CD4-positive, alpha-beta T cell (primary cell): ENCODE measurements at regions not wholly inside any gene's neighbourhood (a gene's known extent, or its start where the extent isn't known, plus 50 kb on each side); places are given as distances from the start of the nearest gene placed in this dataset.
"Not testable (repeated sequence)": the region's sequence is repeated elsewhere in the genome, so short reads cannot be mapped to it uniquely, and the experiment has no call there.

Experiments
- ATAC-seq: fragments of 200-7000 bp; cut with Tn5 transposase; one replicate; pipeline ENCODE4 v1.10.0; 2022; ENCODE audit warnings: mild to moderate bottlenecking; ENCODE audit not compliant: poor library complexity
- CTCF ChIA-PET: fragments of 350-600 bp; sonication (Branson Sonifier 250); formaldehyde crosslinking; loops from one replicate; lab custom pipeline; 2021; ENCODE audit warnings: antibody characterized with exemption, inconsistent platforms; lab: Charles Lee
- POLR2A ChIA-PET: fragments of 350-600 bp; sonication (Branson Sonifier 250); formaldehyde crosslinking; loops from one replicate; lab custom pipeline; 2021; ENCODE audit warnings: antibody characterized with exemption, inconsistent platforms; lab: Charles Lee
- DNase-seq, 14 experiments: peaks; one replicate each; pipeline ENCODE4 v3.0.0-alpha.2; 2013 to 2020; ENCODE audit warnings: mixed read lengths in 2 of 14
- H3K27ac ChIP-seq, 2 donors: one replicate each; pipeline versions ENCODE4 v1.5.1 to v1.7.0; 2013; ENCODE audit warnings: low read length in 2 of 2, low read depth in 1 of 2, mild to moderate bottlenecking in 1 of 2
- H3K27me3 ChIP-seq, 2 experiments: 1 replicate in 1 of 2; 2 replicates in 1 of 2; pipeline versions ENCODE4 v1.6.1 to v1.7.0; 2013; ENCODE audit warnings: low read length in 2 of 2, control low read depth in 1 of 2, mild to moderate bottlenecking in 1 of 2, moderate library complexity in 1 of 2; ENCODE audit not compliant: insufficient read depth in 2 of 2, control insufficient read depth in 1 of 2
- H3K36me3 ChIP-seq: one replicate; pipeline ENCODE4 v1.6.1; 2013; ENCODE audit warnings: low read length, control low read depth; ENCODE audit not compliant: insufficient read depth
- H3K4me1 ChIP-seq: one replicate; pipeline ENCODE4 v1.6.1; 2013; ENCODE audit warnings: low read length, control low read depth; ENCODE audit not compliant: insufficient read depth
- H3K4me3 ChIP-seq: one replicate; pipeline ENCODE4 v1.5.1; 2013; ENCODE audit warnings: mild to moderate bottlenecking, low read length, moderate library complexity
- H3K9me3 ChIP-seq, 2 experiments: 1 replicate in 1 of 2; 2 replicates in 1 of 2; pipeline versions ENCODE4 v1.6.1 to v1.7.0; 2013; ENCODE audit warnings: low read length in 2 of 2, mild to moderate bottlenecking in 2 of 2, control low read depth in 1 of 2, moderate library complexity in 1 of 2; ENCODE audit not compliant: control insufficient read depth in 1 of 2, insufficient read depth in 1 of 2
- H3K27ac Mint-ChIP-seq: one replicate; pipeline ENCODE4 v1.8.0; 2020; ENCODE audit warnings: mixed read lengths
- H3K27me3 Mint-ChIP-seq: one replicate; pipeline ENCODE4 v1.8.0; 2021; ENCODE audit warnings: mixed read lengths
- H3K36me3 Mint-ChIP-seq: one replicate; pipeline ENCODE4 v1.8.0; 2021; ENCODE audit warnings: low read depth, mixed read lengths
- H3K4me1 Mint-ChIP-seq: one replicate; pipeline ENCODE4 v1.8.0; 2021; ENCODE audit warnings: low read depth, mixed read lengths
- H3K4me3 Mint-ChIP-seq: one replicate; pipeline ENCODE4 v1.8.0; 2020; ENCODE audit warnings: mild to moderate bottlenecking, mixed read lengths
- H3K9me3 Mint-ChIP-seq: one replicate; pipeline ENCODE4 v1.8.0; 2020; ENCODE audit warnings: mixed read lengths
- CTCF ChIP-seq: fragments of 200-600 bp; IDR thresholded peaks from one replicate; pipeline ENCODE4 v1.8.0; 2022; ENCODE audit warnings: antibody characterized with exemption, mild to moderate bottlenecking
- intact Hi-C, 2 experiments: fragments of 100-400 bp; cut with DNase I in 1 of 2; cut with micrococcal nuclease in 1 of 2; formaldehyde crosslinking; loops; one replicate each; pipeline versions ENCODE4 v1.15.1 to v1.9.0; 2023 to 2025; cut with DNase I, micrococcal nuclease

GRCh38 chr9:124128568-124129166 is 117.1 kb downstream of the LHX2 start:
- Mint-ChIP-seq H3K36me3 (no peaks in the 10 kb centered on the region), H3K9me3 (no peaks in the 10 kb centered on the region), H3K4me3 (no peak overlapping the region), H3K27ac (no peak overlapping the region), H3K4me1 (no peaks in the 10 kb centered on the region), H3K27me3 (peaks cover 18% of the 10 kb centered on the region)
- H3K4me1 ChIP-seq: peaks cover 7% of the 10 kb centered on the region
- ATAC-seq (no peak), DNase-seq (no peak)
- H3K27ac ChIP-seq: no peak overlapping the region
- ChIA-PET CTCF (no interaction called here), POLR2A (no interaction called here)
- no peak for TF ChIP-seq CTCF
- no peak overlapping the region for H3K4me3 ChIP-seq
- H3K36me3 ChIP-seq: no peaks in the 10 kb centered on the region
- no peaks in the 10 kb centered on the region for H3K9me3 ChIP-seq
- H3K27me3 ChIP-seq: peaks cover 0 to 2% of the 10 kb centered on the region in 2 experiments
- intact Hi-C loops: loop anchor here in 1 of 2 experiments (5.0 kb wide), 2 partner anchors 264 to 409 kb away; no protein-coding TSS in a partner anchor

GRCh38 chr9:124130277-124131075 is 118.9 kb downstream of the LHX2 start:
- Histone ChIP-seq H3K4me1 (peaks cover 7% of the 10 kb centered on the region), H3K9me3 (no peaks in the 10 kb centered on the region), H3K36me3 (no peaks in the 10 kb centered on the region), H3K4me3 (no peak overlapping the region), H3K27ac (no peak overlapping the region), H3K27me3 (no peaks in the 10 kb centered on the region)
- no peak for ATAC-seq
- Mint-ChIP-seq H3K27me3 (peaks cover 8% of the 10 kb centered on the region), H3K4me1 (no peaks in the 10 kb centered on the region), H3K36me3 (no peaks in the 10 kb centered on the region), H3K4me3 (no peak overlapping the region), H3K9me3 (no peaks in the 10 kb centered on the region), H3K27ac (no peak overlapping the region)
- intact Hi-C loops: no loop called here
- POLR2A ChIA-PET: no interaction called here
- TF ChIP-seq CTCF: no peak
- DNase-seq: no peak
- CTCF ChIA-PET: no interaction called here

DNA sequence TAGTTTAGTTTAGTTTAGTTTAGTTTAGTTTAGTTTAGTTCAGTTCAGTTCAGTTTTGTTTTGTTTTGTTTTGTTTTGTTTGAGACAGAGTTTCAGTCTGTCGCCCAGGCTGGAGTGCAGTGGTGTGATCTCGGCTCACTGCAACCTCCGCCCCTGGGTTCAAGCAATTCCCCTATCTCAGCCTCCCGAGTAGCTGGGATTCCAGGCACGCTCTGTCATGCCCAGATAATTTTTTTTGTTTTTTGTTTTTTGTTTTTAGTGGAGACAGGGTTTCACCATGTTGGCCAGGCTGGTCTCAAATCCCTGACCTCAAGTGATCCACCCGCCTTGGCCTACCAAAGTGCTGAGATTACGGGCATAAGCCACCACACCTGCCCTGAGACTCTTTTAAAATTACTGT is 120.0 kb downstream of the LHX2 start:
- H3K4me3 Mint-ChIP-seq, H3K27me3 ChIP-seq, H3K9me3 ChIP-seq, H3K36me3 ChIP-seq, H3K36me3 Mint-ChIP-seq, H3K9me3 Mint-ChIP-seq, H3K4me1 Mint-ChIP-seq, intact Hi-C loops, H3K4me1 ChIP-seq, CTCF ChIA-PET, H3K27ac ChIP-seq, DNase-seq, H3K4me3 ChIP-seq, H3K27ac Mint-ChIP-seq, ATAC-seq, POLR2A ChIA-PET: not testable (repeated sequence)
- H3K27me3 Mint-ChIP-seq: peaks cover 16% of the 10 kb centered on the region
